ENCODE measurements at regions not wholly inside any gene's neighbourhood (a gene's known extent, or its start where the extent isn't known, plus 50 kb on each side); places are given as distances from the start of the nearest gene placed in this dataset.
"Not testable (repeated sequence)": the region's sequence is repeated elsewhere in the genome, so short reads cannot be mapped to it uniquely, and the experiment has no call there.

DNA sequence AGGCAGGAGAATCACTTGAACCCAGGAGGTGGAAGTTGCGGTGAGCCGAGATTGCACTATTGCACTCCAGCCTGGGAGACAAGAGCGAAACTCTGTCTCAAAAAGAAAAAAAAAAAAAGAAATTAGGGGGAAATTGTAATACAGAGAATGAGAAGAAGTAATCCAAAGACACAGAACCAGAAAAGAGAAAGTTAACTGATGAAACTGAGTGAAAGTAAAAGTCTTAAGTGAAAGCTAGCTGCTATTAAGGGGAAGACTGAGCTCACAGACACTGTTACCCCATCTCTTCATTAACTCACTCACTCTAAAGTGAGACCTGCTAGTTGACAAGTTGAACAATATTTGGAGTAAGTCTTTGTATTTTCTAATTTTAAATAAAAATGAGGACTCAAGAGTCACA lies 763.0 kb upstream of the PCDH10 start:
- DNase-seq, result no peak

DNA sequence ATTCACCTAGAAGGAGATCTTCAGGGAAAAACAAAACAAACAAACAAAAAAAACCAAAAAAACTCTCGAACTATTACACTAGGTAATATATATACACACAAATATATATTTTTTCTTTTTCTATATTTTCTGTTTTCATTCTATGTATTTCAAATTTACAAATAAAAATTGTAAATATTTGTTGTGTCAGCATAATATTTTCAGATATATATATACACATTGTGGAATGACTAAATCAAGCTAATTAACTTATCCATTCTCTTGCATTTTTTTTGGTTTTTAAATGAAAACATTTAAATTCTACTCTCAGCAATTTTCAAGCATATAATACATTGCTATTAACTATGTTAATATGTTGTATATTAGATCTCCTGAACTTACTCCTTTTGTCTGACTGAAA lies 762.0 kb upstream of the PCDH10 start:
- DNase-seq, result no peak

DNA sequence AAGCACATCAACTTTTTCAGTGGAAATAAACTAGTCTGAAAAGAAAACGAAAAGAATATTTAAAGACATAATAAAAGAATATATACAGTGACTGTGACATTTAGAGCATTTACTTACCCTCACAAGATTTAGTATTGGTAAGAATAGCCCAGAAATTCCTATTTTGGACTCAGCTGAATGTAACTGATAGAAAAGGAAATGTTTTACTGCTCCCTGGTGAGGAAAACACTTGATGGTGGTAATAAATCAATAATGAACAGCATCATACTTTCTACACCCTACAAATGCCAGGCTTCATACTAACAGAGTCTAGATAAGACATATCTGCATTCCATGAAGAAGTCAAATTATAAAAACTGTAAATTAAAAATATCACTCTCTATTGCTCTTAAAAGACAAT lies 753.5 kb upstream of the PCDH10 start:
- DNase-seq, result no peak

DNA sequence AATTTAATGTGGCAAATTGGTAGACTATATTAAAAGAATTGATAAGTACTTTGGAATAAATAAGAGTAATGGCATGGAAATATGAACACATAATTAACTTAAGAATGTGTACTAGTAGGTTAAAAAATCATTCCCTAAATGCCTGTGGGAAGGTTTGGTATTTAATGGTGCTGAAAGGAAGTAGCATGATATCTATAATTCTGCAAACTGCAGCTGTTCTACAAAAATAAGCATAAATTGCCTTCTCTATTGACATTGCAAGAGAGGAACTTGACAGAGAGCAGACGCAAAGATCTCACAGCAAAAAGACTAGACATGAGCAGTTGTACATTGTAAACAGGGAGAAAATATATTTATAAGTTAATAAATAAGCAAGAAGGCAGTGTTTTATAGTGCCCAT lies 752.5 kb upstream of the PCDH10 start:
- no peak for DNase-seq

DNA sequence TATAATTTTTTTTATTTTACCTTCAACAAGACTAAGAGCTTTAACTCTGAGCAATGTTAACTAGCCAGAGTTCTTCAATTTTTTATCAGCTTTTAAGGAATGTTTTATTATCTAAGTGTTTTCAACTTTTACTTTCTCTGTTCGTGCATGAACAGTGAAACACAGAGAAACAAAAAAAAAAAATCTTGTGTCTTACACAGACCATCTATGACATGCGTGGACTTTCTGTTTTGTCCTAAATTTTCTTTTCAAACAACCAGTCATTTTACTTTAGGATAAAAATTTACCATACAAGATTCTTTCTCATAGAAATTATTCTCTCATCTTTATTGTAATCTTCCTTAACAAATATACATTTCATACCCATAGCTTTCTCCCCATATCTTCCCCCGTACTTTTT lies 731.9 kb upstream of the PCDH10 start:
- DNase-seq, result no peak

DNA sequence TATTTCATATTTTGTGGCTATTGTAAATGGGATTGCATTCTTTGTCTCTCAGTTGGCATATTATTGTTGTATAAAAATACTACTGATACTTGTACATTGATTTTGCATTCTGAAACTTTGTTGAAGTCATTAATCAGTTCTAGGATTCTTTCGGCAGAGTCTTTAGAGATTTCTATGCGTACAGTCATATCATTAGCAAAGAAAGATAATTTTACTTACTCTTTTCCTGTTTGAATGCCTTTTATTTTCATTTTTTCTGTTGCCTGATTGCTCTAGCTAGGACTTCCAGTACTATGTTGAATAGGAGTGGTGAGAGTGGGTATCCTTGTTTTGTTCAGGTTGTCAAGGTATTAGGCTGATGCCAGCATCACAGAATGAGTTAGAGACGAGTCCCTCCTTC lies 722.0 kb upstream of the PCDH10 start:
- DNase-seq, result no peak

DNA sequence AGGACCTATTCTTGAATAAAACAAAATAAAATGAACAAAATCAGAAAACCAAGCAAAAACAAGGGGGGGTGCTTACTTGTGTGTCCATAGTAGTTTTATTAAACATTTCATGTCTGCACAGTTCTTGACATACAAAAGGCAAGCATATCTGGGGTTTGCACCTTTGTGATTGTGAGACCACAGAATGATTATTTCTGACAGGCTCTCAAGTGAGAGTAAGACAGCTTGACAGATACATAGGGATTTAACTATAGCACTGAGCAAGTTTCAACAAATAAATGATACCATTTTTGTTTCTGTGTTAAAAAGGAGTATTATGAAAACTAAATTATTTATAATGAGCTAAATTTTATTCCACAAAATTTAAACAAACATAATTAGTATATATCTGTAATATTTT lies 712.0 kb upstream of the PCDH10 start:
- DNase-seq, result no peak

DNA sequence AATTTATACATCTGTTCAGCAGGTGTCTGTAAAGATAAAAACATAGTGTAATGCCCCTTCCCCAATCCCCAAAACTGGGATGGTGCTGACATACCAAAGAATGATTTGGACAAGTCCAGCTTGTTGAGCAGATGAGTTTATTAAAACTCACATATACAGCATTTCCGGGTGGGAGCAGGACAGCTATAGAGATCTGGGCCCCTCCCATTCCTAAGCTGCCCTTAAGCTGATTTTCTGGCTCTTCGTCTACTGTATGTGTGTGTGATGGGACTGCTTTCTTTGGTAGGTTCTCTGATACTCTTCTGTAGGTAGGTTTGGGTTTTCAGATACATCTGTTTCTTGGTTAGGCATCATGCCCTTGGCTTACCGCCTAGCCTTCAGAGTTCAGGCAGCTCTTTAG lies 703.7 kb upstream of the PCDH10 start:
- no peak for DNase-seq

DNA sequence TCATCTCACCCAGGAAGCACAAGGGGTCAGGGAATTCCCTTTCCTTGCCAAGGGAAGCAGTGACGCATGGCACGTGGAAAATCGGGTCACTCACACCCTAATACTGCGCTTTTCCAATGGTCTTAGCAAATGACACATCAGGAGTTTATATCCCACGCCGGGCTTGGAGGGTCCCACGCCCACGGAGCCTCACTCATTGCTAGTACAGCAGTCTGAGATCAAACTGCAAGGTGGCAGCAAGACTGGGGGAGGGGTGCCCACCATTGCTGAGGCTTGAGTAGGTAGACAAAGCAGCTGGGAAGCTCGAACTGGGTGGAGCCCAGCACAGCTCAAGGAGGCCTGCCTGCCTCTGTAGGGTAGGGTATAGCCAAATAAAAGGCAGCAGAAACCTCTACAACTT lies 691.1 kb upstream of the PCDH10 start:
- DNase-seq, result not testable (repeated sequence)

DNA sequence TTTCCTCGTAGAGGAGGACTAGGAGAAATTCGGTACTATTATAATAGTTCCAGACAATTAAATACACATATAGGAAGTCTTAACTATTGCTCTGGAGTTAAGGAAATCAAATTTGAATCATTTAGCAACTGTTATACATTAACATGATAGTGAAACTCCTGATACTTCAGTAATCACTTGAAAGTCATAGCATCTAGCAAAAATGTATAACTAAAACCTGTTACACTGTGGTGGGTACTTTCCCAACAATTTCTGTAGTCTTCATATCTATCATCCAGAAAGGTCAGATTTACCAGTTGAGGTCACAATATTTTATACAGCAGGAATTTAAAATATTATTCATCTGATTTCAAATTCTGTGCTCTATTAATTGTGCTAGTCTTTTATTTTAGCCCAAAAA lies 669.6 kb upstream of the PCDH10 start:
- DNase-seq, result no peak

DNA sequence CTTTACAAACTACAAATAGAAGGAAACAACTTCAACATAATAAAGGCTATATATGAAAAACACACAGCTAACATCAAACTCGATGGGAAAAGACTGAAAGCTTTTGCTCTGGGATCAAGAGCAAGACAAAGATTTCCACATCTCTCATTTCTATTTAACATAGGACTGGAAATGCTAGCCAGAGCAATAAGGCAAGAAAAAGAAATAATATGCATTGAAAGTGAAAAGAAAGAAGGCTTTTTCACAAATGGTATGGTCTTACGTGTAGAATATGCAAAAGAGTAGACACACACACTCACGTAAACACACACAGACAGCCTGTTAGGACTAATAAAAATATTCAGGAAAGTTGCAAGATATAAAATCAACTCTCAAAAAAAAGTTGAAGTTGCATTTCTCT lies 660.5 kb upstream of the PCDH10 start:
- DNase-seq, result no peak

DNA sequence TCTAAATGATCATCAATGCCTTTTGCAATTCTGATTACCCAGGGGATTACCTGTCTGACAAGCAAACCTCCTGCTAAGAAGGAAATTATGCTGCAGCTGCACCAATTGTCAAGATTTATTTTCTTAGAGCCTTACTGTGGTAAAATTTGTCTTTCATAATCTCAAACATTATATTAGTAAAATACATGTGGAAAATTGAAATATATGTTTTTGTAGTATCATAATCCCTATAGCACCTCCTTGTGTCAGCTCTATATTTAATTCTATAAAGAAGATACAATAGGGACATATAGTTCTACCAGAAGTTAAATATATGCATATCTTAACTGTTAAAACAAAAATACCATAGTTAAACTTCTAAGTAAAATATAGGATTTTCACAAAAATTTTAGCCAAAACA lies 655.6 kb upstream of the PCDH10 start:
- DNase-seq, result no peak

DNA sequence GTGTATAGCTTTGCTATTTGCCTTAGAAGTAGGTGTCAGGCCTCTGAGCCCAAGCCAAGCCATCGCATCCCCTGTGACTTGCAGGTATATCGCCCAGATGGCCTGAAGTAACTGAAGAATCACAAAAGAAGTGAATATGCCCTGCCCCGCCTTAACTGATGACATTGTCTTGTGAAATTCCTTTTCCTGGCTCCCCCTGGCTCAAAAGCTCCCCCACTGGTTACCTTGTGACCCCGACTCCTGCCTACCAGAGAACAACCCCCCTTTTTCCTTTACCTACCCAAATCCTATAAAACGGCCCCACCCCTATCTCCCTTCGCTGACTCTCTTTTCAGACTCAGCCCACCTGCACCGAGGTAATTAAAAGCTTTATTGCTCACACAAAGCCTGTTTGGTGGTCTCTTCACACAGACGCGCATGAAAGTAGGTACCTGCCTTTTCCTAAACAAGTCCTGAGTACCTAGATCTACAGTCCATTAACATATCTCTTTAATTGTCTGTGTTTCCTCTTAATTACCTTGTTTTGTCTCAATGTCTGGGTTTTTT lies 653.8 kb upstream of the PCDH10 start:
- not testable (repeated sequence) for DNase-seq

DNA sequence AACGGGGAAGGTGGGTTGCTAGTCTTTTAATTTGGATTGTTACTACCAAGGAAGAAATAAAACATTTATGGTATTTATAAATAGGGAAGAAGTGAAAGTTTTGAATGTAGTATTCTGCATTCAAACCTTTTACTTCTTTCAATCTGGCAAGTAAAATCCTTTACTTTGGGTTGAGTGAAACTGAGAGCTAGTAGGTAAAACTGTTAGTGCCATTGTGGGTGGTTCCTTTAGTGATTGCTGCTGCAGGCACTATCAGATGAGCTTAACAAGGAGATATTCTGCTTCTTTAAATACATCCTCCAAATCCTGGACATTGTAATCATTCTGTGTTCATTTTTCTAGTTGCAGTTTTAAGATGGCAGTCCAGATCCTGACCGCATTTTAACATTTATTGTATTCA lies 650.9 kb upstream of the PCDH10 start:
- DNase-seq, result no peak

DNA sequence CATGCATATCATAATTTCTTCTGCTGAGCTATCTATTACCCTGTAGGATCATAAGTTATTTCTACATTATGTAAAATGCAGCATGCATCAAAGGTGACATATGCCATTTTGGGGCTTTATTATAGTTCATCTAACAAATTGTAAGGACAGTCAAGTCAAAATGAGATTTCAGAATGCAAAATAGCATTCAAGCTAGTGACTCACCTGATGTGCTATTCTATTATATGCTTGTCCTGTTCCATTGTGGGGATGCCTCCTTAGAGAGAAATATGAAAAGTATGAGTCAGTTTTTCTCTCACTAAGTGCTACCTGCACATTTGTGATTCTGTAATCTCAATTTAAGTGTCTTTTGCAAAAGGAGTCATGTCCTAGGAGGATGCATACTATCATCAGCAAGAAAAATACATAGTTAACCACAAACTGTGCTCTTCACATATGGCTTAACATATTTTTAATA lies 647.0 kb upstream of the PCDH10 start:
- no peak for DNase-seq

DNA sequence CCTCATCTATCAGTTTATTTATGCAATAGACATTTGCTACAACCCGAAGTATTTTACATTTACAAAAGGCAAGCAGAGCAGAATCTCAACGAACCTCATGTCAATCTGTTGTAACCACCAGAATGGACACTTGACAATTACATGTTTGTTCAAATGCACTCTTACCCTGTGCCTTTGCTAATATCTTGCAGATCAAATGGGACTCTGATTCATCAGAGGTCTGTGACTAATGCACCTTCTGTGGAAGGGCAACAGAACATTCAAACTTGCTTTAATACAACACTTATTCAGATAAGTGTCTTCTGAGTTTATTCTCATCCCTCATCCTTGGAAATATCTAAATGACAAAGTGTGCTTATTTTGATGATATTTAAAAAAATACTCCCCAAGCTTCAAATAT lies 644.7 kb upstream of the PCDH10 start:
- no peak for DNase-seq

DNA sequence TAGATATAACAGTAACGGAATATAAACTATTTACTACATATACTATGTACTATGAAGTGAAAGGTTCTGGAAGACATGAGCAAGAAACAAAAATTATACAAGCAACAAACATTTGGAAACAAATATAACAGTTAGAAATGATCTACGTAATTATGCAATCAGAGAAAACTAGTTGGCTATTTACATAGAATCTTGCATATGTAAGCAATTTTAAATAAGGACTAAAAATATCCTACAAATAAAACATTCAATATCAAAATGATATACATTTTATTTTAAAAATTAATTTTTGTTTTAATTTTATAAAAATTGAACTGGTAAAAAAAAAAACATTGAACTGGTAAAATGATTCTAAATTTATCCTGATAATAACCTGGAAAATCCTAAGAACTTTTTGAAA lies 642.5 kb upstream of the PCDH10 start:
- no peak for DNase-seq

DNA sequence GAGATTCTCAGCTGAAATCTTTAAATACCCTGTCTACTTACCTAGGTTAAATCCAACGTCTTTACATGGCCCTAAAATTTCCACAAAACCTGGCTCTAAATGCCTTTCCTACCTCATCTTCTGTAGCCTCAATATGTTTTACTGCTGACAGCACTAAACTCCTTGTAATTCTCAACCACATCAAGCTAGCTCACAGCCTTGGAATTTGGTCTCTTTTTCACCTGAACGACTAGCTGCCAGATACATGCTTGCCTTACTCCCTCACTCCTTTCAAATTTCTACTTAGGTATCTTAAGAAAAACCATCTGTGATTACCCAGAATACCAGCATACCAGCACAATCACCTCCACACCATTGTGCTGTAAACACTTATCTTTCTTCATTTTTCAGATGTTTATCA lies 635.6 kb upstream of the PCDH10 start:
- no peak for DNase-seq

DNA sequence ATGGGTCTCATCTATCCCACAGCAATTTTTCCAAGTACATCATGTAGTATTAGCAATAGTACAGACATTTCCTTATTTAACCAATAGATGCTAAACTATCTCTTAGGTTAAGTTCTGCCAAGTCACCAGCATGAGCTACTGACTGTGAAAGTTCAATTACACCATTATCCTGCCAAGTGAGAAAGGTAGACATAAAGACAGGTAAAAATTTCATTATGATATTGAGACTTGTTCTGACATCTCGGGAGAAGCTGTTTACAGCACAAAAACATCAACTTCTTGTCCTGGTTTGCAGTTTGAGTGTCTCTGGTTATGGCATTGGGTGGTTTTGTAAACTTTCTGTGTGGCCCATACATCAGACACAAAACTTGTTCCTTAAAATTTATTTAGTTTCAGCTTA lies 622.4 kb upstream of the PCDH10 start:
- DNase-seq, result no peak

DNA sequence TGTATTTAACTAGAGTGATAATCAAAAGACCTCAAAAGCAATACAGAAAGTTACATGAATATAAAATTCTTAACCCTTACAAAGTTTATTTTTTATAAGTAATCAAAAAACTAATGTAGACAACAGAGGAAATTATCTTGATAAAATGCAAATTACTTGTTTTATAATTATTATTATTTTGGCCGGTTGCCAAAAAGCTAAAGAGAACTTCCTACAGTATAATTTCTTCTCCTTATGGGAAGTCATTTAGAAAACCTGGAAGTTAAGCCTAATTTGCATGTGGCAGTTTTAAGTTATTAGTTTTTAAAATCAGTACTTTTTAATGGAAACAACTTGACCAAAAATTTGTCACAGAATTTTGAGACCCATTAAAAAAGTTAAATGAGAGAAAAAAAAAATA lies 621.3 kb upstream of the PCDH10 start:
- DNase-seq, result no peak

DNA sequence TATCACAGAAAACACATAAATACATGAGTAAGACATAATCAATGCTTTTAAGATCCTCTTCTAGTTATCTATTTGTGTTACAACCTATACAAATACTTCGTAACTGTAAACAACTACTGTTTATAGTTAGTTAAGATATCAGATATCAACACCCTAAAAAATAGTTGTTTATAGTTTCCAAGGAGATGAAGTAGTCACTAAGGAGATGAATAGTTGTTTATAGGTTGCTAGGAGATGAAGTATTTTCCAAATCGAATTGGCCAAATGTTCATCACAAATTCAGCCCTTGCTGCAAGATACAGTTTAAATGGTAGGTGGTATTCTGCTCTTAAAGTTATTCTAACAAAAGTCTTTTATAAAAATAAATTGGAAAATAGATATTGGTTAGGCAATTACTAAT lies 618.2 kb upstream of the PCDH10 start:
- DNase-seq, result no peak

DNA sequence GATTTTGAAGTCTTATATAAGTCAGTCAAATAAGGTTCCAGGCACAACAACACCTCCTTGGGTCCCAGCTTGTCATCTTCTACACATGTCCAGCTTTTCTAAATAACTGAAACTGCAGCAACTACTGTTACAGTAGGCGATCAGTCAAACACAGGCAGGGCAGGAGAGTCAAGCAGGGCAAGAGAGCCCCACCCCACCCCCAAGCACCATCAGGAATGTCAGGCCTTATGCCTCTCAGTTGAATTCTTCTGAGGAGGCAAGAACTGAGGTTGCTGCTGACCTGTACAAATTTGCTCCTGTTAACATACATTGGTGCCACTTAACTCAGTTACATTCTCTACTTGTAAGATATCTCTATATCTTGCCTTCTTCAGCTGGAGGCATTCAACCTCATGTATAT lies 608.8 kb upstream of the PCDH10 start:
- no peak for DNase-seq

DNA sequence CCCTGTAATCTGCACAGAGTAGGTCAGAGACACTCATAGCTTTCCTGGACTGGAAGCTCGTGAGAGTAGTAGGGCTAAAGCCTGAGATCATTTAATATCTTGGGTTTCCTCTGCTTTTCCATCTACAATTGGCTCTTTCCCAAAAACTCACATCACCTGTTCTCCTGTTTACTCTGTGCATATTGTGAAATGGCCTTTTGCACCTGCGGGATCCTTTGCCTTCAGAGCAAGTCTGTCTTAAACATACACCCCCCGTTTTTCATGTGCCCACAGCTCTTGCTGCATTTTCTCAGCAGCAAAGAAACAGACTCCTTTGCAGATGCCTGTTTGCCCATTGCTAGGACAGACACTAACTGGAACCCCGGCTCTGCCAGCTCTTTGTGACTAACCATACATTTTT lies 608.3 kb upstream of the PCDH10 start:
- DNase-seq, result no peak

DNA sequence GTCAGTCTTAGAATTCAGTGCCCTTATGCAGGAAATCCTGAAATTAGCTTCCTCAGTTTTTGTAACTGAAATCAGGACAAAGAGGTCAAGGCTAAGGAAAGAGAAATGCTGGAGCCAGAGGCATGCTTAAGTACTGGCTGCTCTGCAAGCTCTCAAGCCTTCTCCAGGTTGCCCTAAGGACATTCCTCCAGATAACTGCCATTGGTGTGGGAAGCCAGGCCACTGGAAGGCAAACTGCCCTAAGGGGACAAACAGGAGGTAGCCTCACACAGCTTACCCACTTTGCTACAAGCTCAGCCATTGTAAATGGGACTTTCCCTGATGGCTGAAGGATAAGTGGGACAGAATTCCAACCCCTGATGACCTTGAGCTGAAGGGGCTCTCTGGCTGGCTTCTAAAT lies 606.9 kb upstream of the PCDH10 start:
- DNase-seq, result no peak

DNA sequence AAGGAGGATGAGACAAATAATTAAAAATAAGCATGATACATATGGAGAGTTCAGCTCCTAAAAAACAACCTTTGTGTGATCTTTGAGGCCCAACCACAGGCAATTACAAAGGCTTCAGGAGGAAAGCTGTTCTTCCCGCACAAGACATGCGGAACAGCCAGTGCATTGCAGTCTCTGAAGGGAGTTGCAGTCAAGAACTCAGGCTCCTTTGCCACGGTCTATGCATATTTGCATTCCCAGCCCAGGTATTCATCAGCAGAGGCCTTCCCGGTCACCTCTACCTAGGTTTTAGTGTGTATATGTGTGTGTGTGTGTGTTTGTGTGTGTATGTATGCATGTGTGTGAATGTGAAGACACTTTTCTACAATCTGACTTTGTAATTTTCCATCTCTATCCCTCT lies 600.6 kb upstream of the PCDH10 start:
- DNase-seq, result no peak

DNA sequence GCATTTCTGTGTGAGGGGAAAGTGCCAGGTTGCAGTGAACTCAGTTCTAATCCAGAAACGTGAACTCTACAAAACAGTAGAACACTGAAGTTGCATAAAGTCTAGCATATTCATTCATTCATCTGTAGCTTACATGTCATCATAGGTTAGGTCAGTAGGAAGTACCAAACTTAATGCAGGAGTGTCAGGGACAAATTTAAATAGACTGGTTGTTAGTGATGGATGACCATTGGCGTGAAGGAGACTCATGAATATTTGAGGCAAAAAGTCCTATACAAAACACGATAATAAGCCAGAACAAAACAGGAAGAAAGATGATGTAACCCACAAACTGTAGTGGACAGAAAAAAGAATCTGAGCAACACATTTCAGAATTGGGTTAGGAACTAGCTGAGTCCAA lies 592.8 kb upstream of the PCDH10 start:
- no peak for DNase-seq

All from NCI-H2227 treated with DMSO at 0.1 percent for 48 hours (cell line).